Central memory CD8-positive, alpha-beta T cell (primary cell): ENCODE measurements at regions not wholly inside any gene's neighbourhood (a gene's known extent, or its start where the extent isn't known, plus 50 kb on each side); places are given as distances from the start of the nearest gene placed in this dataset.
"Not testable (repeated sequence)": the region's sequence is repeated elsewhere in the genome, so short reads cannot be mapped to it uniquely, and the experiment has no call there.

Experiments used
- ATAC-seq: fragments of 150-1000 bp; cut with Tn5 transposase; replicated peaks from 2 replicates; pipeline ENCODE4 v1.10.0; 2022; ENCODE audit warnings: mild to moderate bottlenecking, moderate FRiP score, moderate number of reproducible peaks; ENCODE audit not compliant: poor library complexity, severe bottlenecking; ENCODE audit errors: extremely low read depth
- DNase-seq, 2 donors: peaks; one replicate each; pipeline ENCODE4 v3.0.0; 2021; ENCODE audit warnings: low spot score in 2 of 2
- H3K27ac Mint-ChIP-seq: one replicate; pipeline ENCODE4 v1.8.0; 2022; ENCODE audit warnings: low read depth, mild to moderate bottlenecking, moderate library complexity, mixed read lengths
- H3K27me3 Mint-ChIP-seq: one replicate; pipeline ENCODE4 v1.8.0; 2022; ENCODE audit warnings: mixed read lengths
- H3K36me3 Mint-ChIP-seq: one replicate; pipeline ENCODE4 v1.8.0; 2022; ENCODE audit warnings: mild to moderate bottlenecking, moderate library complexity, mixed read lengths; ENCODE audit not compliant: insufficient read depth
- H3K4me1 Mint-ChIP-seq: one replicate; pipeline ENCODE4 v1.8.0; 2022; ENCODE audit warnings: mixed read lengths
- H3K4me3 Mint-ChIP-seq: one replicate; pipeline ENCODE4 v1.8.0; 2022; ENCODE audit warnings: mild to moderate bottlenecking, moderate library complexity, mixed read lengths
- H3K9me3 Mint-ChIP-seq: one replicate; pipeline ENCODE4 v1.8.0; 2022; ENCODE audit warnings: mixed read lengths

- H3K9me3 Mint-ChIP-seq, result no peaks in the 10 kb centered on the region
- H3K27me3 Mint-ChIP-seq, result no peaks in the 10 kb centered on the region
- no peak for ATAC-seq
- no peak overlapping the region for H3K27ac Mint-ChIP-seq
- no peak overlapping the region for H3K4me3 Mint-ChIP-seq
- no peaks in the 10 kb centered on the region for H3K4me1 Mint-ChIP-seq
- H3K36me3 Mint-ChIP-seq, result no peaks in the 10 kb centered on the region
- no peak for DNase-seq
These were observed 192.7 kb upstream of the NOX3 start for GRCh38 chr6:155648301-155648700.

GRCh38 chr6:155647354-155647753 lies 191.7 kb upstream of the NOX3 start:
- ATAC-seq (no peak), DNase-seq (no peak)
- Mint-ChIP-seq H3K36me3 (no peaks in the 10 kb centered on the region), H3K4me1 (no peaks in the 10 kb centered on the region), H3K27me3 (no peaks in the 10 kb centered on the region), H3K9me3 (no peaks in the 10 kb centered on the region), H3K4me3 (no peak overlapping the region), H3K27ac (no peak overlapping the region)

- no peak for ATAC-seq
- H3K27me3 Mint-ChIP-seq, result no peaks in the 10 kb centered on the region
- no peak for DNase-seq
- no peak overlapping the region for H3K4me3 Mint-ChIP-seq
- H3K27ac Mint-ChIP-seq, result no peak overlapping the region
- no peaks in the 10 kb centered on the region for H3K4me1 Mint-ChIP-seq
- H3K9me3 Mint-ChIP-seq, result no peaks in the 10 kb centered on the region
- no peaks in the 10 kb centered on the region for H3K36me3 Mint-ChIP-seq
These were observed 190.8 kb upstream of the NOX3 start for GRCh38 chr6:155646443-155646842.

GRCh38 chr6:155645325-155645724 lies 189.7 kb upstream of the NOX3 start:
- Mint-ChIP-seq H3K4me3 (no peak overlapping the region), H3K36me3 (no peaks in the 10 kb centered on the region), H3K27ac (no peak overlapping the region), H3K4me1 (no peaks in the 10 kb centered on the region), H3K9me3 (no peaks in the 10 kb centered on the region), H3K27me3 (no peaks in the 10 kb centered on the region)
- DNase-seq (no peak), ATAC-seq (no peak)

- Mint-ChIP-seq H3K4me3 (no peak overlapping the region), H3K36me3 (no peaks in the 10 kb centered on the region), H3K27me3 (no peaks in the 10 kb centered on the region), H3K9me3 (no peaks in the 10 kb centered on the region), H3K4me1 (no peaks in the 10 kb centered on the region), H3K27ac (no peak overlapping the region)
- no peak for DNase-seq
- ATAC-seq, result no peak
These were observed 186.0 kb upstream of the NOX3 start for GRCh38 chr6:155641603-155642002.

GRCh38 chr6:155638200-155638599 lies 182.6 kb upstream of the NOX3 start:
- Mint-ChIP-seq H3K36me3 (no peaks in the 10 kb centered on the region), H3K27me3 (no peaks in the 10 kb centered on the region), H3K27ac (no peak overlapping the region), H3K9me3 (peaks cover 7% of the 10 kb centered on the region), H3K4me1 (no peaks in the 10 kb centered on the region), H3K4me3 (no peak overlapping the region)
- ATAC-seq (no peak), DNase-seq (no peak)

- H3K27ac Mint-ChIP-seq, result no peak overlapping the region
- no peaks in the 10 kb centered on the region for H3K36me3 Mint-ChIP-seq
- ATAC-seq (no peak), DNase-seq (no peak)
- H3K27me3 Mint-ChIP-seq, result no peaks in the 10 kb centered on the region
- H3K4me3 Mint-ChIP-seq, result no peak overlapping the region
- no peaks in the 10 kb centered on the region for H3K4me1 Mint-ChIP-seq
- H3K9me3 Mint-ChIP-seq, result peaks cover 7% of the 10 kb centered on the region
These were observed 179.8 kb upstream of the NOX3 start for GRCh38 chr6:155635416-155635815.

GRCh38 chr6:155630085-155630484 lies 174.4 kb upstream of the NOX3 start:
- H3K9me3 Mint-ChIP-seq, result peaks cover 5% of the 10 kb centered on the region
- no peaks in the 10 kb centered on the region for H3K4me1 Mint-ChIP-seq
- DNase-seq (no peak), ATAC-seq (no peak)
- no peaks in the 10 kb centered on the region for H3K36me3 Mint-ChIP-seq
- no peak overlapping the region for H3K27ac Mint-ChIP-seq
- no peak overlapping the region for H3K4me3 Mint-ChIP-seq
- H3K27me3 Mint-ChIP-seq, result no peaks in the 10 kb centered on the region

GRCh38 chr6:155629652-155630051 lies 174.0 kb upstream of the NOX3 start:
- Mint-ChIP-seq H3K9me3 (peaks cover 5% of the 10 kb centered on the region), H3K4me3 (no peak overlapping the region), H3K4me1 (no peaks in the 10 kb centered on the region), H3K36me3 (no peaks in the 10 kb centered on the region), H3K27ac (no peak overlapping the region), H3K27me3 (no peaks in the 10 kb centered on the region)
- DNase-seq (no peak), ATAC-seq (no peak)

- no peak overlapping the region for H3K27ac Mint-ChIP-seq
- no peak for ATAC-seq
These were observed 172.7 kb upstream of the NOX3 start for GRCh38 chr6:155628306-155628705.

GRCh38 chr6:155627722-155628212 lies 172.1 kb upstream of the NOX3 start:
- H3K27ac Mint-ChIP-seq, H3K4me1 Mint-ChIP-seq, H3K4me3 Mint-ChIP-seq, DNase-seq, H3K27me3 Mint-ChIP-seq, H3K9me3 Mint-ChIP-seq, ATAC-seq, H3K36me3 Mint-ChIP-seq: not testable (repeated sequence)

More at GRCh38 chr6:155628306-155628705, 172.7 kb upstream of the NOX3 start:
- no peak overlapping the region for H3K4me3 Mint-ChIP-seq
- H3K27me3 Mint-ChIP-seq, result no peaks in the 10 kb centered on the region
- DNase-seq, result no peak
- H3K36me3 Mint-ChIP-seq, result no peaks in the 10 kb centered on the region
- no peaks in the 10 kb centered on the region for H3K4me1 Mint-ChIP-seq
- peaks cover 5% of the 10 kb centered on the region for H3K9me3 Mint-ChIP-seq

- H3K4me1 Mint-ChIP-seq, result no peaks in the 10 kb centered on the region
- H3K36me3 Mint-ChIP-seq, result no peaks in the 10 kb centered on the region
- H3K27ac Mint-ChIP-seq, result no peak overlapping the region
- H3K4me3 Mint-ChIP-seq, result no peak overlapping the region
- H3K27me3 Mint-ChIP-seq, result no peaks in the 10 kb centered on the region
- ATAC-seq (no peak), DNase-seq (no peak)
- peaks cover 5% of the 10 kb centered on the region for H3K9me3 Mint-ChIP-seq
These were observed 168.0 kb upstream of the NOX3 start for GRCh38 chr6:155623450-155624178.

GRCh38 chr6:155614606-155615005 lies 159.0 kb upstream of the NOX3 start:
- no peak for DNase-seq
- no peak overlapping the region for H3K27ac Mint-ChIP-seq

More at GRCh38 chr6:155614606-155615005, 159.0 kb upstream of the NOX3 start:
- Mint-ChIP-seq H3K4me3 (no peak overlapping the region), H3K4me1 (no peaks in the 10 kb centered on the region), H3K27me3 (no peaks in the 10 kb centered on the region), H3K9me3 (peaks cover 13% of the 10 kb centered on the region), H3K36me3 (no peaks in the 10 kb centered on the region)
- no peak for ATAC-seq
